Adrenal gland (tissue), 9 donors: ENCODE measurements at regions not wholly inside any gene's neighbourhood (a gene's known extent, or its start where the extent isn't known, plus 50 kb on each side); places are given as distances from the start of the nearest gene placed in this dataset.

Source experiments
- DNase-seq, 7 donors: peaks; one replicate each; pipeline ENCODE4 v3.0.0-alpha.2; 2019 to 2020
- H3K27ac ChIP-seq, 5 donors: fragments of 200-600 bp; sonication (generic) in 4 of 5; 1 replicate in 3 of 5; 2 replicates in 2 of 5; pipeline versions ENCODE4 v1.5.1 to v1.8.0; 2016 to 2020; ENCODE audit warnings: mild to moderate bottlenecking in 1 of 5
- H3K27me3 ChIP-seq: fragments of 200-600 bp; 2 replicates; pipeline ENCODE4 v1.8.0; 2021
- H3K36me3 ChIP-seq, 2 donors: fragments of 200-600 bp; replicated peaks in 1 of 2; 1 replicate in 1 of 2; 2 replicates in 1 of 2; pipeline versions ENCODE4 v1.5.1 to v1.8.0; 2018 to 2022
- H3K4me1 ChIP-seq, 2 donors: fragments of 200-600 bp; replicated peaks in 1 of 2; 1 replicate in 1 of 2; 2 replicates in 1 of 2; pipeline versions ENCODE4 v1.5.1 to v1.8.0; 2018 to 2021
- H3K4me3 ChIP-seq, 4 donors: fragments of 200-600 bp; sonication (generic) in 3 of 4; one replicate each; pipeline ENCODE4 v1.5.1; 2016 to 2018
- H3K9me3 ChIP-seq, 3 donors: fragments of 200-600 bp; sonication (generic) in 1 of 3; replicated peaks in 1 of 3; 1 replicate in 2 of 3; 2 replicates in 1 of 3; pipeline versions ENCODE4 v1.5.1 to v1.8.0; 2016 to 2021
- POLR2A ChIP-seq, 2 donors: fragments of 450-650 bp; IDR thresholded peaks; one replicate each; pipeline ENCODE4 v1.6.1; 2017; ENCODE audit warnings: antibody characterized with exemption in 2 of 2, mild to moderate bottlenecking in 2 of 2, moderate library complexity in 1 of 2
- WGBS, 4 donors: extraction: QIAGEN DNeasy Blood & Tissue Kit in 2 of 4; methylation state at CpG; one replicate each; pipeline versions ENCODE4 v1.1.5 to v1.1.7; 2013 to 2017; 5-methylcytosine and 5-hydroxymethylcytosine counted together
- intact Hi-C, 2 donors: fragments of 100-400 bp; cut with DNase I; formaldehyde crosslinking; loops; one replicate each; pipeline versions ENCODE4 v1.14.1 to v1.15.0; 2022 to 2023
- TF ChIP-seq, protein P1 (sequence below), 6 experiments: fragments of 450-650 bp in 4 of 6; fragments of 200-600 bp in 2 of 6; sonication (generic) in 1 of 6; IDR thresholded peaks; 1 replicate in 5 of 6; 2 replicates in 1 of 6; pipeline versions ENCODE4 v1.5.1 to v1.8.0; 2016 to 2021; ENCODE audit warnings: antibody characterized with exemption in 6 of 6, mild to moderate bottlenecking in 2 of 6, moderate library complexity in 1 of 6
- donor health status: healthy with polysubstance abuse.
- donor health status: Bipolar disorder and iron deficiency.
- donor health status: DM: yes; HTN: yes; CAD: no.
- donor health status: DM: no; HTN: no; CAD: no.
- donor health status: DM: no; HTN: no; CAD: no.

- 90 to 95% (median 92%) methylated on average over 2 of the region's 2 CpGs for WGBS, 4 donors
Observed at GRCh38 chr13:50377726-50378270, 362.6 kb downstream of the KCNRG start.

GRCh38 chr13:50378509-50379044 lies 363.3 kb downstream of the KCNRG start:
- intact Hi-C loops, result no loop called here
- no peak for DNase-seq
- no peak overlapping the region for H3K4me3 ChIP-seq
- no peaks in the 10 kb centered on the region for H3K36me3 ChIP-seq
- H3K27ac ChIP-seq, result no peak overlapping the region
- peaks cover 0 to 8% (median 0%) of the 10 kb centered on the region in 3 donors for H3K9me3 ChIP-seq
- no peaks in the 10 kb centered on the region for H3K27me3 ChIP-seq
- 70 to 80% (median 72%) methylated on average over 5 of the region's 5 CpGs for WGBS, 4 donors
- TF ChIP-seq, protein P1, sequence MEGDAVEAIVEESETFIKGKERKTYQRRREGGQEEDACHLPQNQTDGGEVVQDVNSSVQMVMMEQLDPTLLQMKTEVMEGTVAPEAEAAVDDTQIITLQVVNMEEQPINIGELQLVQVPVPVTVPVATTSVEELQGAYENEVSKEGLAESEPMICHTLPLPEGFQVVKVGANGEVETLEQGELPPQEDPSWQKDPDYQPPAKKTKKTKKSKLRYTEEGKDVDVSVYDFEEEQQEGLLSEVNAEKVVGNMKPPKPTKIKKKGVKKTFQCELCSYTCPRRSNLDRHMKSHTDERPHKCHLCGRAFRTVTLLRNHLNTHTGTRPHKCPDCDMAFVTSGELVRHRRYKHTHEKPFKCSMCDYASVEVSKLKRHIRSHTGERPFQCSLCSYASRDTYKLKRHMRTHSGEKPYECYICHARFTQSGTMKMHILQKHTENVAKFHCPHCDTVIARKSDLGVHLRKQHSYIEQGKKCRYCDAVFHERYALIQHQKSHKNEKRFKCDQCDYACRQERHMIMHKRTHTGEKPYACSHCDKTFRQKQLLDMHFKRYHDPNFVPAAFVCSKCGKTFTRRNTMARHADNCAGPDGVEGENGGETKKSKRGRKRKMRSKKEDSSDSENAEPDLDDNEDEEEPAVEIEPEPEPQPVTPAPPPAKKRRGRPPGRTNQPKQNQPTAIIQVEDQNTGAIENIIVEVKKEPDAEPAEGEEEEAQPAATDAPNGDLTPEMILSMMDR (IDR thresholded peaks at IDR 0.05), result no peak
- no peak for TF ChIP-seq POLR2A (IDR thresholded peaks at IDR 0.05)
- H3K4me1 ChIP-seq, result no peaks in the 10 kb centered on the region

More at GRCh38 chr13:50377726-50378270, 362.6 kb downstream of the KCNRG start:
- TF ChIP-seq, protein P1 (IDR thresholded peaks at IDR 0.05), result no peak
- no peak for TF ChIP-seq POLR2A (IDR thresholded peaks at IDR 0.05)
- Histone ChIP-seq H3K9me3 (peaks cover 0 to 8% (median 0%) of the 10 kb centered on the region in 3 donors), H3K27ac (no peak overlapping the region), H3K36me3 (no peaks in the 10 kb centered on the region), H3K27me3 (no peaks in the 10 kb centered on the region), H3K4me3 (no peak overlapping the region), H3K4me1 (no peaks in the 10 kb centered on the region)
- intact Hi-C loops, result no loop called here
- no peak for DNase-seq

DNA sequence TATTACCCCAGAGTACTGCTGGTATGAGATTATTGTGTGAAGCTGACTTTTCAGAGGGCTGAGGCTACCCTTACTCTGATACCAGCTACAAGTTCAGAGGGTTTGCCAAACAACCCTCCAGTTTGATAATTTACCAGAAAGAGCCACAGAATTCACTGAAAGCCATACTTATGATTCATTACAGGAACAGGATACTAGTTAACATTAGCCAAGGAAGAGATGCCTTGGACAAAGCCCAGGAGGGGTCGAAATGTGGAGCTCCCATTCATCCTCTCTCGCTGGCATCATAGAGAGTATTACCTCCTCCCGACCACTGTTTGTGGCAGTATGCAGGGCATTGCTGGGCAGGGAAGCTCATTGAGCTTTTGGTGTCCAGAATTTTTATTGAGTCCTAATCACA lies 364.3 kb downstream of the KCNRG start:
- TF ChIP-seq, protein P1 (IDR thresholded peaks at IDR 0.05), result no peak
- TF ChIP-seq POLR2A (IDR thresholded peaks at IDR 0.05), result no peak
- no peak overlapping the region for H3K27ac ChIP-seq
- no peaks in the 10 kb centered on the region for H3K27me3 ChIP-seq
- no peak overlapping the region for H3K4me3 ChIP-seq
- no peak for DNase-seq
- H3K36me3 ChIP-seq, result no peaks in the 10 kb centered on the region
- H3K9me3 ChIP-seq, result peaks cover 0 to 8% (median 0%) of the 10 kb centered on the region in 3 donors
- intact Hi-C loops, result no loop called here
- WGBS, 4 donors, result 60 to 92% (median 67%) methylated on average over 2 to 3 of the region's 3 CpGs
- H3K4me1 ChIP-seq, result no peaks in the 10 kb centered on the region

- DNase-seq, result no peak
- Histone ChIP-seq H3K36me3 (no peaks in the 10 kb centered on the region), H3K27me3 (no peaks in the 10 kb centered on the region), H3K27ac (no peak overlapping the region), H3K4me3 (no peak overlapping the region), H3K9me3 (peaks cover 0 to 8% (median 0%) of the 10 kb centered on the region in 3 donors), H3K4me1 (no peaks in the 10 kb centered on the region)
- intact Hi-C loops, result no loop called here
- TF ChIP-seq, protein P1 (IDR thresholded peaks at IDR 0.05), result no peak
- TF ChIP-seq POLR2A (IDR thresholded peaks at IDR 0.05), result no peak
Observed at GRCh38 chr13:50380905-50381304, 365.7 kb downstream of the KCNRG start.
